NCI-H1694 (cell line): ENCODE measurements at regions not wholly inside any gene's neighbourhood (a gene's known extent, or its start where the extent isn't known, plus 50 kb on each side); places are given as distances from the start of the nearest gene placed in this dataset.

ENCODE experiments used
- DNase-seq: peaks from one replicate; lab custom pipeline; 2025; lab: John Stamatoyannopoulos, UW

DNA sequence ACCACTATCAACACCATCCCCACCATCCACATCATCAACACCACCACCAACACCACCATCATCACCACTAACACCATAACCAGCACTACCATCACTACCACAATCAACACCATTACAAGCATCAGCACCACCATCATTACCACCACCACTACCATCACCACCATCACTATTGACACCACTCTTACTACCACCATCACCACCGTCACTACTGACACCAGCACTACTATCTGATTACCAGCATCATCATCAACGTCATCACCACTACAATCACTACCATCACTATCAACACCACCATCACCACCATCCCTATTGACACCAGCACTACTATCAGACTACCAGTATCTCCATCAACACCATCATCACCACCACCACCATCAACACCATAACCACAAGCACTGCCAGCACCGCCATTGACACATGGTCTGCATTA, 106.1 kb upstream of the RUNX3 start:
- DNase-seq = no peak

DNA sequence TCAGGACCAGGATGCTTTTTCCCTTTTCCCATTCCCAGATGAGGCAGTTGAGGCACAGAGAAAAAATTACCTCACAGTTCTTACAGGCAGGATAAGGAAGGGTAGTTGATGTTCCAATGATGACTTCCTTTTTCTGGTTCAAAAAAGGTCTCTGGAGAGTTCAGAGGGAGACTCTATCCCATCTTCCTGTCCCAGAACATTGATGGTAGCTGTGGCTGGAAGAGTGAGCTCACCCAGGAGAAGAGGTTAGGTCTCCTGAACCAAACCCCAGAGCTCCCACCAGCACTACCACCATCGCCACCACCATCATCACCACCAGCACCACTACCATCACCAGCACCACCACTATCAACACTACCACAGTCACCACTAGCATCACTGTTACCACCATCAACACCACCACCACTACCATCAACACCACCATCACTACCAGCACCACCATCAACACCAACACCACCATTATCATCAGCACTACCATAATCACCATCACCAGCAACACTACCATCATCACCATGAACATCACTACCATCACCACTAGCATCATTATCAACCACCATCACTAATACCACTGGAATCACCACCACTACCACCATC, 105.5 kb upstream of the RUNX3 start:
- DNase-seq = no peak

DNA sequence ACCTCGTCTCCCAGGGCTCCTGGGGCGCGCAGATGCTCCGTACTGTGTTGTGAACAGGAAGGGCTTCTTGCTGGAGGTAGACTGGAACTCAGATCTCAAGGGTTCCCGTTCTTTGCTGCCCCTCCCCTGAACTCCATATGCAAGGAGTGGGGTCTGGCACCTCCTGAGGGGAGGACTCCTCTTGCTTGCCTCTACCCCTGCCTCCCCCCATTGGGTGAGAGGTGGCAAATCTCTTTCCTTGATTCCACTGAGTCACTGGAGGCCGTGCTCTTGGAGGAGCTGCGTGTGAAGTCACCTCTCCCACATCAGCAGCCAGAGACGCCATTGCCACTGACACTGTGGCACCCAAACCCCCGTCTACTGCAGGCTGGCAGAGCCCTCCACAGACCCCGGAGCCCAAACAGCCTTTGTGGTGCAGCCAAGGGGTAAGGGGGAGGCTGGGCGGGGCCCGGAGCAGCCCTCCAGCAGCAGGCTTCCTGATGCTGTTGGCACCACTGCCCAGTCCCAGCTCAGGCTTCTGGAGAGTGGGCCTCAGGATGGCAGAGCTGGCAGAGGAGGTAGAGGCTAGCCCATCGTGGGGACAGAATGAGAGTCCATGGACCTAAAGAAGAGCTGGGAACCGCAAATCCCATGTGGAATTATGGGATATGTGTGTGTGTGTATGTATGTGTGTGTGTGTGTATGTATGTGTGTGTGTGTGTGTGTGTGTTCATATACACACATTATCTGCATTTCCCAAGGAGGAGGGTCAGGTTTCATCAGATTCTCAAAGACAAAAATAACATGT, 104.9 kb upstream of the RUNX3 start:
- no peak for DNase-seq

DNA sequence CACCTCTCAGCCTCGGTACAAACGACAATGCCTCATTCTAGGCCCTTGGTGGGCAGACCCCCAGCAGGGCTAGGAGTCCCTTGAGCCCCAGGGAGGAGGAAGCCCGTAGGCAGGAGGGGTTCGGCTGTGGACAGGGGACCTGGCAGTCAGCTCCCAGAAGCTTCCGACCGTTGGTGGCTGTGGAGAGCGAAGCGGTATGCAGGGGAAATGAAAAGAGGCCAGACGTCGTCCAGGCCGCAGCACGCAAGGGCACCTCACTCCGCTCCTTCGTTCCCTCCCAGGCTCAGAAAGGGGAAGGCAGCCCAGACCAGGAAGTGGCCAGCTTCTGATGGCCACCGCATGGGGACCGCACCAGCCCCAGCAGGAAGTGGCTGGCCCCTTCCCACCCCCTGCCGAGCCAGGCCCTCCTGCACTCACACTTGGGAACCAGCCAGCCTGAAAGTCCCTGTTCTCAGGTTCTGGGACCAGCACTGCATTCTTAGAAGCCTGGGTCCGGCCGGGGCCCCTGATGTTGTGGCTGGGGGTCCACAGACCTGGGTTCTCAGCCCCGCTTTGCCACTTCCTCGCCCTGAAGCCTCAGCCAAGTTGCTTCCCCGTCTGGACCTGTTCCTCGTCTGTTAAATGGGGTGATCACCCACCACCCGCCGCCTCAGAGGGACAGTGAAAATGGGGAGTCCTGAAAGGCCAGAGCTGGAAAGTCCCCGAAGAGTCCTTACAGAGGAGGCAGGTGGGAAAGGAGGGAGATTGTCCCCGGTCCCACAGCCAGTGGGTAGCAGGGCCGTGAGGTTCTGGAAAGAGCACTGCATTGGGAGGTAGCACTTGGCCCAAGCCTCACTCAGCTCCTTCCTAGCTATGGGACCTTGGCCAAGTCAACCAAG, 104.0 kb upstream of the RUNX3 start:
- DNase-seq = no peak

DNA sequence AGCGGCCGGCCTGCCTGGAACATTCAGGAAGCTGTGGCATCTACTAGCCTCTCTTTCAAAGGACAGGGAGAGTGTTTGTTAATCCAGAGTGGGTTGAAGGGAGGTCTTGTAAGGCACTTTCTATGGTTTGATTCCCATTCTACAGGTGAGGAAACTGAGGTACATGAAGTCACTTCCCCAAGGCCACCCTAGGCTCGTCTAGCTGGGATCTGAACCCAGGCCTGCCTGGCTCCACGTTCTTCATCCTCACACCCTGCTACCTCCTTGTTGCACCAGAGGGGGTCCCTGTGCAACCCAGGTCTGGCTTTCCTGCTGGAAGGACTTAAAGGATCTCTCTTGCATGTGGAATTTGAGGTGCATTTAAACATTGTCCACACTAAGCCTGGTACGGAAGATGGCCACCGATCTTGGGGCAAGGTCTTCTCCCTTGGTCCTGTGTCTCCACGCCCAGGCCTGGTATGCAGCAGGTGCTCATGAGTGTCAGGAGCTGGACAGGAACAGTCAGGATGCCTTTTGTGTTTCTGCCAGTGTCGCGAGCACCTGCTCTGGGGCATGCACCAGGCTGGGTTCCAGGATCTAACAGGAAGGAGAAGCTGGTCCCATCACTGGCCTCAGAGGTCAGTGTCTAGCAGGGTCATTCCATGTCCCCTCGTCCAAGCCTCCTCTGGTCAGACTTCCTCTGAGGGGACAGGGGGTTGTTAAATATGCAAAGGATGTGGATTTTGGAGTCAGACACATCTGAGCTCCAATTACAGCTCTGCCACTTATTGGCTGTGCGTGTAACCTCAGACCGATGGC, 103.2 kb upstream of the RUNX3 start:
- DNase-seq = no peak

DNA sequence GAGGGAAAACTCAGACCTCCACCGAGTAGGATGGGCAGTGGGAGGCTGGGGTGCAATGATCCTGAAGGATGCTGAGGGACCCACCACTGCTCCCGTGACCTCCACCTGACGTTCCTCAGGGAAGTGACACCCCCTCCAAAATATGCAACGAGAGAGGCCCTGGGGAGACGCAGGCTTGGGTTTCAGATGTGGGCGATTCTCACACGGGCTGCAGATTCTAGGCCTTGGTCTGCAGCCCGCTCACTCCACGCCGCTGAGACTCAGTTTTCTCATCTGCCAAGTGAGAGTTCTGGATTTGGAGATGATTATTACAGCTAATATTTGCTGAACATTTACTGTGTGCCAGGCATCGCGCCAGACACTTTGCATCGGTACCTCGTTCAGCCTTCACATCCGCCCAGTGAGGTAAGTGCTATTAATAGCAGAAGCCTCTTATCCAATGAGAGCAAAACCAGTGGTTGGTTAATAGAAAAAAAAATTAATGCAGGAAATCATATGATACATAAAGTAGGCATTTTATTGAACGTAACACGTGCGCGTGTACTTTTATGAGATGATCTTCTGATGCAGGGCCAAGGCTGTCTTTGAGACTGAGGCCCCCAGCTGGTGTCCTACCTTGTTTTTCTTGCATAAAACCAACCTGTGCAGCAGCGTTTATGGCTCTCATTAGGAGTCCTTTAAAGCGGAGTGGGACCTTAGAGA, 102.0 kb upstream of the RUNX3 start:
- peak; percentile 28 for DNase-seq

DNA sequence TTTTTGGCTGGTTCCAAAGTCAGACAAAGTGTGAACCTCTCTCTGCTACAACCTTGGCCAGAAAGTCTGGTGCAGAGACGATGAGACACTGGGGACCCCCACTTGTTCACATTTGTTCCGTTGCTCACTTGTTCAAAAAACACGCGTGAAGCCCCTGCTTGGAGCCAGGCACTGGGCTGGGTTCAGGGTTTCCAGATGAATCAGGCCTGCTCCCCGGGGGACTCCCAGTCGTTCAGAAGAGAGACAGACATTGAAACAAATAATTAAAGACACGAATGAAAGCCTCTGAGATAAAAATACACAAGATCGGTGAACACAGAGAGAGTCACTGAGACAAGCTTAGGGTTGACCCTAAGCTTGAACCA, 101.5 kb upstream of the RUNX3 start:
- DNase-seq = no peak

DNA sequence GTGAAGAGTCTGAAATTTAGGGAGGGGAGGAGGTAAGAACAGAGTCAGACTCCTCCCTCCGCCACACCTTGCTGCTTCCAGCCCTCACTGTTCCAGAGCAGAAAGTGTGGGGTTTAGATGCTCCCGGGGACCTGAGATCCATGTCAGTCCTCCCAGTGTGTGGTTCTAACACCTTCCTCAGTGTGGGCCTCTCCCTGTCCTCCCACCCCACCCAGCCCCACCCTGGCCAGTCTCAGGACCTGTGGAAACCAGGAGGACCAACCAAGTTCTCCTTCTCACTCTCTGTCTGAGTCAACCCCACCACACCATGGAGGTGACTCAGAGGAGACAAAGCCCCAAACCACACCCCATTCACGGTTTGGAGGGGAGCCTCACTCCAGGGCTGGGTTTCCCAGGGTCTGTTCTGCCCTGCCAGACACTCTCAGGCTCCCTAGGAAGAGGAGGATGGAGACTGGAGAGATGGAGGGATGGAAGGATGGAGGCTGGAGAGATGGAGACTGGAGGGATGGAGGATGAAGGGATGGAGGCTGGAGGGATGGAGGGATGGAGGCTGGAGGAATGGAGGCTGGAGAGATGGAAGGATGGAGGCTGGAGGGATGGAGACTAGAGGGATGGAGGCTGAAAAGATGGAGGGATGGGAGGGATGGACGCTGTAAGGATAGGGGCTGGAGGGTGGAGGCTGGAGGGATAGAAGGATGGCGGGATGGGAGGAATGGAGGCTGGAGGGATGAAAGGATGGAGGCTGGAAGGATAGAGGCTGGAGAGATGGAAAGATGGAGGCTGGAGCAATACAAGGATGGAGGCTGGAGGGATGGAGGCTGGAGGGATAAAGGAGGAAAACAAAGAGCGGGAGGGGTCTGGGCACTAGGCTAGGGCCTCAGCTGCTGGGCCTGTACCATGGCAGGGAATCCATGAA, 100.9 kb upstream of the RUNX3 start:
- DNase-seq = no peak

DNA sequence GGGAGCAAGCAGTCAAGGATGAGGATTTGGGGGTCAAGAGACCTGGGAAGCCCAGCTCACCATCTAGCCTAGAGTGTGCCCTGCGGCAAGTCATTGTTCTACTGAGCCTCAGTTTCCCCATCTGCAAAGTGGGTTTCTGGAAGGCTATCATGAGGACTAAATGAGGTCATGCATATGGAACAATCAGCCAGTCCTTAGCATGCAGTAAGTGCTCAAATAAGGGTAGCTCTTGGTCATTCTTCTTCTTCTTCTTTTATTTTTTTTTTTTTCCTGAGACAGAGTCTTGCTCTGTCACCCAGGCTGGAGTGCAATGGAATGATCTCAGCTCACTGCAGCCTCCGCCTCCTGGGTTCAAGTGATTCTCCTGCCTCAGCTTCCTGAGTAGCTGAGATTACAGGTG, 99.9 kb upstream of the RUNX3 start:
- no peak for DNase-seq

DNA sequence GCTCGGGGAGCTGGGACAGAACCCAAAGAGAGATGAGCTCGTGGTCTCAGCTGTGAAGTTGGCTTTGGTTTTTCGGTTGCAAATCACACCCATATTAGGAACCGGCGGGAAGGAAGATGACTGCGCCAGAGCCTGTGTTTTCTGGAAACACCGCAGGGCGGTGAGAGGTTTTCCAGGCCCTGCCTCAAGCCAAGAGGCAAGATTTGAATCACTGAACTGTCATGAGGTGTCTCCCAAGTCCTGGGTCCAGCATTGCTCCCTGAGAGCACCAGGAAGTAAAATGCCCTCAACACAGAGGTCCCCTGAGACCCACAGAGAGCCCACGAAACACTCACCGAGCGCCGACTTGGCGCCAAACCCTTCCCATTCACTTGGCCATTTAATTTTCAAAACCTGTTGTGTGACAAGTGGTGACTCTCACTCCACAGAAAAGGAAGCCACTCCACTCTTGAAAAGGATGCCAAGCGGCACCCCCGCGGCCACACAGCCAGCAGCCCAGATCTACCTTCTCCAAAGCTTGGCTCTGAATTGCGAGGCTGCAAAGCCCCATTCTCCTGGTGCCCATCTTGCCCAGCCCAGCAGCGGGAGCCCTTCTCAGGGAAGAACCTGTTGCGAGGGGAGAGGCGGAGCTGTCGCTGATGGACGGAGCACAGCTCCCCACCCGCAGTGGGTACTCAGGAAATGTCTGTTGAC, 99.0 kb upstream of the RUNX3 start:
- no peak for DNase-seq

DNA sequence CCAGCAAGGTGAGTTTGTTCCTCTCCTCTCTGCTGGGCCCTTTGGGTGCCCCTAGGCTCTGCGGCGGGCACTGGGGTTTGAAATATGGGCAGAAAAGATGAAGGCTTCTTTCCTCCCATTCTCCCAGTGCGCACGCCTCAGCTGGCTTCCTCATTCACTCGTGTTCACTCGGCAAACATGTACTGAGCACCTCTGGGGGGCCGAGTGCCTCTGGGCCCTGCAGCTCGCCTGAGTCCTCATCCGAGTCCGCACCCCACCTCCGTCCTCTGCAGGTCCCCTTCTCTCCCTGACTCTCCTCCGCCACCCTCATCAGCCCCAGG, 98.5 kb upstream of the RUNX3 start:
- no peak for DNase-seq

DNA sequence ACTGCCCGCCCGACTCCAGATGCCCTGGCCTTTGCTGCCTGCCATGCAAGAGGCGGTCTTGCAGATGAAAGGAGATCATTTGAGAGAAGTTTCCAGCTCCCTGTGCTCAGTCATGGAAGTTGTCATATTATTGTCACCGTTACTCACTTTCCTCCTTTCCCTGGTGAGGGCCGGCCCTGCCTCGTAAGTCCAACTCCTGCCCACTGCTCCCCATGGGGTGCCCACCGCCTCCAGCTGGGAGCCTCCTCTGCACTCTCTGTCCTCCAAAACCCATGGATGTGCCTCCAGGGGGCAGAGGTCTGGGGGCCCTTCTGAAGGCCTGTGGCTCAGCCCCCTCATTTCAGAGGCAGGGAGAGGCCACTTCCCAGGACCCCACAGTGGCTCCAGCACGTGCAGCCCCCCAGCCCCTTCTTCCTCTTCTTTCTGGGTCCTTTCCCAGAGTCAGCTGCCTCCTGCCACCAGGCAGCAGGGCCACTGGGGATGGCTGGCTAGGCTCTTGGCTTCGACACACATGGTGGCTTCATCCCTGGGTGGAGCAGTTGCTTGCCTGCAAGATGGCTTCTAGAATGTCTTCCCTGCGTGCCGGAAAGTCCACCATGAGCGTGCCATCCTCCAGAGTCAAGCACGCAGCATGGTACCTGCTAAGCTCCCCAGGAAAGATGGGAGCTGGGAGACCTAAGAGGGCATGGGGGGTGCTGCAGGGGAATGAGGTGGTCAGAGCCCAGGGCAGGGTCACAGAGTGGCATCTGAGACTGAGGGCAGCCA, 97.9 kb upstream of the RUNX3 start:
- no peak for DNase-seq

DNA sequence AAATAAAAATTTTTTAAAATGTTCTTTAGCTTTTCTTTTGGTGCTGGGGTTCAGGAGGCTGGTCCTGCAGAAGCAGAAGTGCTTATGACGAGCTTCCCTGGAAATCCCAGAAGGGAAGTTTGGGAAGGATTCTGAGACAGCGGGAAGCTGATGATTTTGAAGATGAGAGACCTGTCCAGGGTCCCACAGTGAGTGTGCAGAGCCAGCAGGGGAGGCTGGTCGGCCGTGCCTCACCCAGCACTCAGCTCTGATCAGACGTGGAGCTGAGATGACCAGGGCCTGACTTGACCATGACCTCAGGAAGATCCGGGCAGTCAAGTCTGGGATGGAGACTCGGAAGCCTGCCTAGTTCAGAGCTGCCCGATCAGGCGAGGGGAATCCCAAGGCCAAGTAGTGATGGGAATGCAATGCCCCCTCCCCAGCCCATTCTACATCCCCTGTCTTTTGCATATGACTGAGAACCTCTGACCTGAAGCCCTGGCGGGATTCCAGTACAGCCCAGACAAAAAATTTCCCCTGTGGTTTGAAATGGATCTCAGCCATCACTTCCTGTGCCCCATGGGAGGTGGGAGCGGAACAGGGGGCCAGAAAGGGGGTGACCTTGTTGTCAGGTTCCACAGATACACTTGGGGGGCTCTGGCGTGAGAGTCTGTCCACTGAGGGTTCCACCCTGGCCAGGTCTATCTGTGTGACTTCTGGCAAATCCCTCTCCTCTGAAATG, 96.8 kb upstream of the RUNX3 start:
- DNase-seq = no peak

DNA sequence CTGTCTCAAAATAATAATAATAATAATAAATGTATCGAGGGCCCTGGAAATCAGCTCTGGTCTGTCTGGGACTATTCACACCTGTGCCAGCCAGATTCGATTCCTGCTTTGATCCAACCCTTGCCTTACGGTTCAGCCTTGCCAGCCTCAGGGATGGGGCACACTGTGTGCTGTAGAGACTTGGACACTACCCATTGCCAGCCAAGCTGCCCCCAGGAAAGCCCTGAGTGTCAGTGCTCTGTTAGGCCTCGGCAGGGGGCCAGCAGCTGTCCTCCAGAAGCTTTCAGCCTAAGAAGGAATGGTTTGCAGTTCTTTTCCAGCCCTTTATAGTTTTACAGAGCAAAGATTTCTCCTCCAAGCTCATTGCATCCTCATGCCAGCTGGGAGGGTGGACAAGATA, 96.2 kb upstream of the RUNX3 start:
- no peak for DNase-seq

DNA sequence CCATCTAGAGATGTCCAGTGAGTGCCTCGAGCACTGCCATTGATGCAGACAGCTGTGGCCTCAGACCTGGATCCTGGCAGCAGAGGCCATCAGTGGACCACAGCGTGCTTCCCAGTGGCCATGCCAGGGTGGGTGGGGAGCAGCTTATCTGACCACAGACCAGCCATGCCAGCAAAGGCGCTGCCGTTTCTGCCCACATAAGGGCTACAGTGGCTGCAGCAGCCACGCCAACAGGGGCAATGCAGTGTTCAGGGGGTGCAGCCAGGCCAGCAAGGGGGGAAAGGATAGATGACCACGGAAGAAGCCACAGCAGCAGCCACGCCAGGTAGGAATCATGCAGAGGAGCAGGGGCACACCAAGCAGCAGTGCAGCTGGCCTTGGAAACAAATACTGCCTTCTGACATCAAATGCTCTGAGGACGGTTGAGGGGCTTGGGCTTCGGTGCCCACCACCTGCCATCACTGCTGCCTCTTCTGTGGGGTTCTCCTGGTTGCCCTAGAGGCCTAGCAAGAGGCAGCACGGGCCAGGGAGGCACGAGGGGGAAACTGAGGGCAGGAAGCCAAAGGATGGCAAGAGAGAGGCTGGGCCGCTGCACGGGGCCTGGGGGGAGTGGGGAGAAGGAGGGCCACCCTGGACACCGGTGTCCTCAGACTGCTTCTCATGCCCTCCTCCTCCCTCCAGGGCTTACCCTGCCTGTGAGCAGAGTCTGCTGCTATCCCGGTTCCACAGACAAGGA, 94.7 kb upstream of the RUNX3 start:
- DNase-seq = no peak

DNA sequence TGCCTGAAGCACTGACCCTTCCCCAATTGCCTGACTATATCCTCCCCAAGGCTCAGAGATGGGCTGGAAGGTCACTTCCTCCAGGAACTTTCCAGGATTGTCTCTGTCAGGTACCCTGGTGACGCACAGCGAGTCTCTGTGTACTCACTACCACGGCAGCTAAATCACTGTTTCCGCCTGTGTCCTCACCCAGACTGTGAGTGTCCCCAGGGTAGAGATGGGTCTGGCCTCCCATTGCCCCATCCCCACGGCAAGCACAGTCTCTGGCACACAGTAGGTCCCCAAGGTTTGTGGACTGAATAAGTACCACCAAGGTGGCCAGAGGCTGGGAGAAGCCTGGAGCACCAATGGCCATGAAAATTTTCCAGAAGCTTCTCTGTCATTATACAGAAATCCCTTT, 93.8 kb upstream of the RUNX3 start:
- no peak for DNase-seq

DNA sequence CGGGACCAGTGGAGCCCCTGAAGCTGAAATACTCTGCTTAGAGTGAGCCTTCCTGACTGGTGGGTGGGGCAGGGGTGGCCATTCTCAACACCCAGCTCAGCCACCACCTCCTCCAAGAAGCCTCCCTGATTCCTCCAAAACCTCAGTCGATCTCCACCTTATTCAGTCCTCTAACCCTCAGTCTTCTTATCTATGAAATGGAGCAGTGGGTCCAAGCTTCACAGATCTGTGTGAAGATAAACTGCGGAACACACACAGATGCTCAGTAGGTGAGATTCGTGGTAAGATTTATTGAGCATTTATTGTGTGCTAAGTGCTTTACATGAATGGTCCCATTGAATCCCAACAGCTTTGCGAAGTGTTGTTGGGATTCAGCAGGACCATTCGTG, 93.1 kb upstream of the RUNX3 start:
- no peak for DNase-seq
